HL-60 (cell line): ENCODE measurements at regions not wholly inside any gene's neighbourhood (a gene's known extent, or its start where the extent isn't known, plus 50 kb on each side); places are given as distances from the start of the nearest gene placed in this dataset.

ENCODE experiments used
- DNase-seq, 2 experiments: peaks; one replicate each; pipeline ENCODE4 v3.0.0-alpha.2; 2010 to 2020; ENCODE audit warnings: low read depth in 1 of 2, low spot score in 1 of 2
- H3K27ac ChIP-seq: fragments of 250-450 bp; sonication (Bioruptor Pico); replicated peaks from 2 replicates; pipeline ENCODE4 v1.5.1; 2020; ENCODE audit warnings: mild to moderate bottlenecking, moderate library complexity
- H3K27me3 ChIP-seq: fragments of 250-450 bp; sonication (Bioruptor Pico); 2 replicates; pipeline ENCODE4 v1.5.1; 2021; ENCODE audit warnings: mild to moderate bottlenecking, moderate library complexity; ENCODE audit not compliant: insufficient read depth, poor library complexity, severe bottlenecking
- H3K4me3 ChIP-seq: replicated peaks from 2 replicates; pipeline ENCODE4 v1.5.1; 2011; ENCODE audit warnings: mild to moderate bottlenecking, control low read depth, low read length; ENCODE audit not compliant: insufficient read depth
- CTCF ChIP-seq: IDR thresholded peaks from one replicate; pipeline ENCODE4 v1.5.1; 2011; ENCODE audit warnings: low read length, control low read depth, inconsistent platforms; ENCODE audit not compliant: insufficient read depth
- GABPA ChIP-seq: IDR thresholded peaks from 2 replicates; pipeline ENCODE4 v1.6.1; 2012; ENCODE audit warnings: low read depth
- POLR2AphosphoS5 ChIP-seq: IDR thresholded peaks from 2 replicates; pipeline ENCODE4 v1.6.1; 2012; ENCODE audit warnings: low read depth
- SPI1 ChIP-seq: IDR thresholded peaks from 2 replicates; pipeline ENCODE4 v1.6.1; 2012; ENCODE audit warnings: low read depth, mild to moderate bottlenecking, borderline replicate concordance
- TF ChIP-seq, protein P1 (sequence below): IDR thresholded peaks from 2 replicates; pipeline ENCODE4 v1.6.1; 2012; ENCODE audit warnings: low read depth; ENCODE audit not compliant: insufficient replicate concordance

GRCh38 chr4:13985837-13986236 lies 358.3 kb upstream of the BOD1L1 start:
- Histone ChIP-seq H3K27ac (no peak overlapping the region), H3K4me3 (no peak overlapping the region), H3K27me3 (no peaks in the 10 kb centered on the region)
- DNase-seq = no peak
- TF ChIP-seq GABPA (no peak), POLR2AphosphoS5 (no peak), SPI1 (no peak), CTCF (no peak)
- TF ChIP-seq, protein P1, sequence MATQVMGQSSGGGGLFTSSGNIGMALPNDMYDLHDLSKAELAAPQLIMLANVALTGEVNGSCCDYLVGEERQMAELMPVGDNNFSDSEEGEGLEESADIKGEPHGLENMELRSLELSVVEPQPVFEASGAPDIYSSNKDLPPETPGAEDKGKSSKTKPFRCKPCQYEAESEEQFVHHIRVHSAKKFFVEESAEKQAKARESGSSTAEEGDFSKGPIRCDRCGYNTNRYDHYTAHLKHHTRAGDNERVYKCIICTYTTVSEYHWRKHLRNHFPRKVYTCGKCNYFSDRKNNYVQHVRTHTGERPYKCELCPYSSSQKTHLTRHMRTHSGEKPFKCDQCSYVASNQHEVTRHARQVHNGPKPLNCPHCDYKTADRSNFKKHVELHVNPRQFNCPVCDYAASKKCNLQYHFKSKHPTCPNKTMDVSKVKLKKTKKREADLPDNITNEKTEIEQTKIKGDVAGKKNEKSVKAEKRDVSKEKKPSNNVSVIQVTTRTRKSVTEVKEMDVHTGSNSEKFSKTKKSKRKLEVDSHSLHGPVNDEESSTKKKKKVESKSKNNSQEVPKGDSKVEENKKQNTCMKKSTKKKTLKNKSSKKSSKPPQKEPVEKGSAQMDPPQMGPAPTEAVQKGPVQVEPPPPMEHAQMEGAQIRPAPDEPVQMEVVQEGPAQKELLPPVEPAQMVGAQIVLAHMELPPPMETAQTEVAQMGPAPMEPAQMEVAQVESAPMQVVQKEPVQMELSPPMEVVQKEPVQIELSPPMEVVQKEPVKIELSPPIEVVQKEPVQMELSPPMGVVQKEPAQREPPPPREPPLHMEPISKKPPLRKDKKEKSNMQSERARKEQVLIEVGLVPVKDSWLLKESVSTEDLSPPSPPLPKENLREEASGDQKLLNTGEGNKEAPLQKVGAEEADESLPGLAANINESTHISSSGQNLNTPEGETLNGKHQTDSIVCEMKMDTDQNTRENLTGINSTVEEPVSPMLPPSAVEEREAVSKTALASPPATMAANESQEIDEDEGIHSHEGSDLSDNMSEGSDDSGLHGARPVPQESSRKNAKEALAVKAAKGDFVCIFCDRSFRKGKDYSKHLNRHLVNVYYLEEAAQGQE = no peak

GRCh38 chr4:13986548-13986947 lies 359.0 kb upstream of the BOD1L1 start:
- Histone ChIP-seq H3K27ac (no peak overlapping the region), H3K4me3 (no peak overlapping the region), H3K27me3 (no peaks in the 10 kb centered on the region)
- no peak for DNase-seq
- no peak for TF ChIP-seq SPI1
- TF ChIP-seq GABPA = no peak
- TF ChIP-seq, protein P1 = no peak
- no peak for TF ChIP-seq CTCF
- no peak for TF ChIP-seq POLR2AphosphoS5

- TF ChIP-seq CTCF (no peak), POLR2AphosphoS5 (no peak), GABPA (no peak), SPI1 (no peak)
- TF ChIP-seq, protein P1 = no peak
- no peak for DNase-seq
- Histone ChIP-seq H3K27me3 (no peaks in the 10 kb centered on the region), H3K4me3 (no peak overlapping the region), H3K27ac (no peak overlapping the region)
These were observed 361.1 kb upstream of the BOD1L1 start for GRCh38 chr4:13988353-13989305.
